ENCODE measurements at regions not wholly inside any gene's neighbourhood (a gene's known extent, or its start where the extent isn't known, plus 50 kb on each side); places are given as distances from the start of the nearest gene placed in this dataset.

- DNase-seq (ENCODE audit: low read depth): no peak
Measured at GRCh38 chr7:84677117-84677732, 482.6 kb upstream of the SEMA3A start.

GRCh38 chr7:84675633-84676034 lies 481.0 kb upstream of the SEMA3A start:
- DNase-seq (ENCODE audit: low read depth): no peak

- DNase-seq (ENCODE audit: low read depth): no peak
Measured at GRCh38 chr7:84674236-84674913, 479.8 kb upstream of the SEMA3A start.

- DNase-seq (ENCODE audit: low read depth): no peak
Measured at GRCh38 chr7:84669177-84669732, 474.7 kb upstream of the SEMA3A start.

DNA sequence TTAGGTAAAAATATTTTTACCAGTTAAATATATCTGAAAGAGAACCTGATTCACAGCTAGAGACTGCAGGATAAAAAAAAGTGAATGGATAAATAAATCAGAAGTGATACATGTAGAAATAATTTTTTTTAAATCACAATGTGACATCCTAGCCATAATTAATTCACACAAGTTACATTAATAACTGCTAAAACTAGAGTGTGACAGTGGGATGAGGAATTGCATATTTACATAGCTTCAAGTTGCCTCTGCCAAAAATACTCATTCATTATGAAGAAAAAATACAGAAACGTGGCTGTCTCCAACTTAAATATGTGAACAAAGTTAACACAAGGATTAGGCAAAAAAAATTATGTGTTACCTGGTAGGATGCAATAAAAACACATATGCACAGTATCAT lies 473.5 kb upstream of the SEMA3A start:
- DNase-seq (ENCODE audit: low read depth): no peak

DNA sequence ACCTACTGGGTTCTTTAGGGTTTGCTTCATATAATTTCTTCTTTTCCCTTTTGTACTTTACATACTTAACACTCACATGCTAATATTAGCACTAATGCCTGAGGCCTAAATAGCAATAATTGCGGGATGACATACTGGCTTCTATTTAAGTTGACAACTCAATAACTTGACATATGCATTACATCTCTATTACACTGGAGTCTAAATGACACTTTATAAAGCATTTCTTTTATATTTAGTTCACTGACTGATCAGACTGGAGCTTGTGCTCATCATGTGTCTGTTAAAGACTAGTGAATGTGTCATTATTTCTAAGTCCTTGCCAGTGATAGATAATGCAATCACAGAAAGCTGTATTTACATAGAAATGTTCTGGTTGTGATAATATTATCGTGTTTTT lies 472.1 kb upstream of the SEMA3A start:
- no peak for DNase-seq (ENCODE audit: low read depth)

DNA sequence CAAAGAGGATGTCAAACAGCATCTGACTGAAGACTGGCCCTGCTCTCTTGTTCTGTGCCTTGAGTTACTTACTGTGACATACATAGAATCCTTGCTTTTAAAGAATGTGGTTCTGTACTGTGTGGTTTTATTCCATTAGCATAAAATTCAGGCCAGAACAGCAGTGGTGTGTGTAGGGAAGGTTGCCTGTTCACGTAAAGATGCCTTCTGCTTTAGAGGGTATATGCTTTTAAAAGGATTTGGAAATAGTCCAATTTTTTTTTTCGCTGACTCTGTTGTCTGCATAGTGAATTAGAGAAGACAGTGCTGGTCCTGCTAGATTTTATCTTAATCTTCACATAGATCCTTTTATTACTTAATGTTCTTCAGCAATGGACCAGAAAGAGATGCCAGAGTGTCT lies 470.8 kb upstream of the SEMA3A start:
- DNase-seq (ENCODE audit: low read depth): no peak

DNA sequence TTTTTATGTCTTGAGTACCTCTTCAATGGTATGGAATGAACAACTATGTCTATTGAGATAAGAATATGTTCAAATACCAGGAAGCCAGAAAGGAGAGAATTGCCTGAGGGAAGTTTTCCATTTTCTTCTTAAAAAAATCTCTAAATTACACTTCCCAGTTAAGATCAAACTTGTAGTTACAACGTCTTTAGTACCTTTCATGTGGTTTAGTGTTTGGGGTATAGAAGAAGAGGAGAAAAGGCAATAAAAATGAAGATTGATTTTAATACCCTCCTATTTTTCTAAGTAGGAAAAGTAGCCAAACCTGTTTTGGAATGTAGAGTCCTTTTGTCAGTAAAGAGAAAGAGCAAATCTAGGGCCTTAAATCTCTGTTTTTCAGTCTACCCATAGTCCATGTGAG lies 470.0 kb upstream of the SEMA3A start:
- DNase-seq (ENCODE audit: low read depth): no peak

- no peak for DNase-seq (ENCODE audit: low read depth)
Measured at GRCh38 chr7:84663224-84663623, 468.6 kb upstream of the SEMA3A start.

GRCh38 chr7:84658286-84658685 lies 463.7 kb upstream of the SEMA3A start:
- DNase-seq (ENCODE audit: low read depth): no peak

DNA sequence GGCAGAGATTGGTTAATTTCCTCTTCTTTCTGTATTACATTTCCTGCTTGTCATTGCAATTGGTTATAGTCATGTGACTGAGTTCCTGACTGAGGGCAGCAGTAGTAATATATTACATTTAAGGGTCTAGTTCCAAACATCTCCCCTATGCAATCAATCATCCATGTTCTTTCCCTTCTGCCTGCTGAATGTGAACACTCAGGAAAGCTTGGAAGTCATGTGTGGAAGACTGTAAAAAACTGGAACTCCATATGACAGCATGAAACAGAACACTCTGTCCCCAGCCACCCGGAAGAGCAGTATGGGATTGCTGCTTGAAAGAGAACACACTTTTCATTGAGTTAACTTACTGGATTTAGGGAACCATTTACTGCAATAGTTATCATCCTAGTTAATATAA lies 459.7 kb upstream of the SEMA3A start:
- no peak for DNase-seq (ENCODE audit: low read depth)

DNA sequence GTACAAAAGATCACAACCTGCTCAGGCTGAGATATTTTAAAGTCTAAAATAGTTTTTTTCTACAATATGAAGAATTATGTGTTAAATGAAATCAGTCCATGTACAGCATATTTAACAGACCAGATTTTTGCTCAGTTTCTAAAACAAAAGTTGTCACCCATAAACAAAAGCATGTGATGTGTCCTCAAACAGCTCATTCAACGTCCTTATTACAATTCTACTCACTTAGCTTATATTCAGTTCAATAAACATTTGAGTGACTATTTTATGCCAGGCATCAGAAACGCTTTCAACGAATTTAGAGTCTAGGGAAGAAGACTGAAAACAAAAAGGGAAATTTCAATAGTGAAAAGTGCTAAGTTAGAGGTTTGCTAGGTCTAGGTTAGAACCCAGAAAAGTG lies 457.3 kb upstream of the SEMA3A start:
- DNase-seq (ENCODE audit: low read depth): no peak

- peak; percentile 63 for DNase-seq (ENCODE audit: low read depth)
Measured at GRCh38 chr7:84647797-84648757, 453.5 kb upstream of the SEMA3A start.

- no peak for DNase-seq (ENCODE audit: low read depth)
Measured at GRCh38 chr7:84642611-84643010, 448.0 kb upstream of the SEMA3A start.

DNA sequence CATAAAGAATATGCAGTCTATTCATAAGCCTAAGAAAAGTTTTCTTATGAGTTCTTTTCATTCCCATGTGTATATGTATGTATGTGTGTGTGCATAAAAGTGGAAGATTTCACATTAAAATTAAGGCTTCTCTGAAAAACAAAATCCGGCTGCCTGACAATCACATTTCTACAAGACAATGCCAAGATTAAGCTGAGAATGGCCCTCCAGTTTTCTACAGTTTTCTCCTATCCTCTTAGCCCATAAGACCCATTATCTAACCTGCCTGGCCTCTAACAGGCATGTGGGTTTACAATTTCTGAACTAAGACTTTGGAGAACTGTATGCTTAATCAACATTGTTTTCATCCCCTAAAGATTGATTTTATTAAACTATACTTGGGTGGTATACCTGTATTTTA lies 446.0 kb upstream of the SEMA3A start:
- DNase-seq (ENCODE audit: low read depth): no peak

DNA sequence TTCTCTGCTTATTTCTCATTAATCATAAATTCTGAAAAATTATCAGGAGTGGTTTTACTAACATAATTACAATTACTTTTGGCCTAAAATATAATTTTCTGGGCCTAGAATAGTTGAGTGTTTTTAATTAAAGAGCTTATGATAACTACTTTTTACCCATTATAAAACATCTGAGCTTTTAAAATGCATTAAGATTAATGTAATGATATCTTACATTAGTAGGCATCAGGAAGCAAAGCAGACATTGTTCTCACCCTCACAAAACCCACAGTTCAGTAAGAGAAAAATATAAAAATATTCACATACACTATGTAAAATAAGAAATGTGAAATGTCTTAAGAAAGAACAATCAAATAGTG lies 443.7 kb upstream of the SEMA3A start:
- DNase-seq (ENCODE audit: low read depth): no peak

DNA sequence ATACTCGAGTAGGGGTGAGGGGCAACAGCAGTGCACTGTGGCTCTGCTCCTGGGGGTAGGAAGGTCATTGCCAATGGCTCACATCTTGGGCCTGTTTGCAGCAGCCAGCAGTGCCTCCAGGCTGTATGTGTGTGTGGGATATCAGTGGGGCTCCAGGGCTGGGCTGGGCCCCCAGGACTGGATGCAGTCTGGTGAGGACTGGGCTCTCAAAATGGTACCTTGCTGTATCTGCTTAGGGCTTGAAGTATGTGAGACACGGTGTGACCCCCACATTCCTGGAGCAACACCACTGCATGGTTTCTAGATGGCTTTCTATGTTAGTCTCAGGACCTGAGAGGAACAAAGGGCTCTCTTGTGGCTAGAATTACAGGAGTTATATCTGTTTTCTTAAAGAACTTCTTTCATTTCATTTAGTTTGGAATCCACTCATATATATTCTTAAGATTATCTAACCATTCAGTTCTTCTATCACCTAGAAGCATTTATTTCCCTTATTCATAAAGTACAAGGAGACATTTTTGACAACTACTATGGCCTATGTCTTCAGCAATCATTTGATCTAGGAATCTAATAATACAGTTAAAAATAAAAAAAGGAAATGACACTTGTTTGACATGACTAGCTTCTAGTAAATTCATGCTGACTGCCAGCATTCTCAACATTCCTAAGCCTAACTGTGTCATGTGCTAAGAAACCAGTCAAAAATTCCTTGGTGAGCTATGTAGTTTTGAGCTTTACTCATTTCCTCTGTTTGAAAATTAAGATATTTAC lies 443.2 kb upstream of the SEMA3A start:
- DNase-seq (ENCODE audit: low read depth): peak; percentile 84

GRCh38 chr7:84631913-84632312 lies 437.3 kb upstream of the SEMA3A start:
- no peak for DNase-seq (ENCODE audit: low read depth)

- DNase-seq (ENCODE audit: low read depth): no peak
Measured at GRCh38 chr7:84629640-84630318, 435.2 kb upstream of the SEMA3A start.

DNA sequence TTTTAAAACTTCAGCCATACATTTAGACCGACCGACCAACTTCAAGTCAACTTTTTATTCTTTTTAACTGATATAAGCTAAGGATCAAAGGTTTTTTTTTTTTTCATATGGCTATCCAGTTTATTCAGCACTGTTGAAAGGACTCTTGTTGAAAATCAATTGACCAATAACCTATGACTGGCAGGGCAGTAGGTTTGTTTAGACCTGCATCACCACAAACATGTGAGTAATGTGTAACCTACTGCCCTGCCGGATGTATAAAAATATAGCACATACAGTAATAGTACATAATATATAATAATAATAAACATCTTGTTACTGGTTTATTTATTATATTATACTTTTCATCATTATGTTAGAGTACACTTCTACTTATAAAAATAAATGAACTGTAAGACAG lies 434.6 kb upstream of the SEMA3A start:
- DNase-seq (ENCODE audit: low read depth): no peak

GRCh38 chr7:84627250-84627649 lies 432.7 kb upstream of the SEMA3A start:
- no peak for DNase-seq (ENCODE audit: low read depth)

Data from non-pigmented ciliary epithelial cell (primary cell).